Ascending aorta (tissue), 2 donors: ENCODE measurements at regions not wholly inside any gene's neighbourhood (a gene's known extent, or its start where the extent isn't known, plus 50 kb on each side); places are given as distances from the start of the nearest gene placed in this dataset.

Experiments
- DNase-seq, 2 donors: peaks; one replicate each; pipeline ENCODE4 v3.0.0-alpha.2; 2019; ENCODE audit warnings: low spot score in 2 of 2
- H3K27ac ChIP-seq, 2 donors: fragments of 200-600 bp; sonication (generic); one replicate each; pipeline ENCODE4 v1.5.1; 2016 to 2017; ENCODE audit warnings: mild to moderate bottlenecking in 1 of 2
- H3K27me3 ChIP-seq: fragments of 200-600 bp; sonication (generic); one replicate; pipeline ENCODE4 v1.5.1; 2017
- H3K36me3 ChIP-seq, 2 donors: fragments of 200-600 bp; sonication (generic); one replicate each; pipeline ENCODE4 v1.5.1; 2016
- H3K4me1 ChIP-seq, 2 donors: fragments of 200-600 bp; sonication (generic); one replicate each; pipeline ENCODE4 v1.5.1; 2016 to 2017; ENCODE audit warnings: mild to moderate bottlenecking in 1 of 2
- H3K4me3 ChIP-seq, 2 donors: fragments of 200-600 bp; sonication (generic); one replicate each; pipeline ENCODE4 v1.5.1; 2016 to 2017; ENCODE audit warnings: mild to moderate bottlenecking in 1 of 2
- H3K9me3 ChIP-seq, 2 donors: fragments of 200-600 bp; sonication (generic); one replicate each; pipeline ENCODE4 v1.5.1; 2016
- intact Hi-C: fragments of 100-400 bp; cut with DNase I; formaldehyde crosslinking; loops from one replicate; pipeline ENCODE4 v1.15.1; 2023
- TF ChIP-seq, protein P1 (sequence below), 3 experiments: fragments of 200-600 bp in 2 of 3; fragments of 450-650 bp in 1 of 3; sonication (generic) in 2 of 3; IDR thresholded peaks; one replicate each; pipeline ENCODE4 v1.5.1; 2016 to 2019; ENCODE audit warnings: antibody characterized with exemption in 3 of 3, mild to moderate bottlenecking in 1 of 3, moderate library complexity in 1 of 3

GRCh38 chr7:41333511-41333910 lies 369.4 kb downstream of the INHBA start:
- Histone ChIP-seq H3K27ac (no peak overlapping the region), H3K4me3 (no peak overlapping the region), H3K27me3 (no peaks in the 10 kb centered on the region), H3K9me3 (no peaks in the 10 kb centered on the region), H3K36me3 (no peaks in the 10 kb centered on the region), H3K4me1 (no peaks in the 10 kb centered on the region)
- intact Hi-C loops: no loop called here
- TF ChIP-seq, protein P1, sequence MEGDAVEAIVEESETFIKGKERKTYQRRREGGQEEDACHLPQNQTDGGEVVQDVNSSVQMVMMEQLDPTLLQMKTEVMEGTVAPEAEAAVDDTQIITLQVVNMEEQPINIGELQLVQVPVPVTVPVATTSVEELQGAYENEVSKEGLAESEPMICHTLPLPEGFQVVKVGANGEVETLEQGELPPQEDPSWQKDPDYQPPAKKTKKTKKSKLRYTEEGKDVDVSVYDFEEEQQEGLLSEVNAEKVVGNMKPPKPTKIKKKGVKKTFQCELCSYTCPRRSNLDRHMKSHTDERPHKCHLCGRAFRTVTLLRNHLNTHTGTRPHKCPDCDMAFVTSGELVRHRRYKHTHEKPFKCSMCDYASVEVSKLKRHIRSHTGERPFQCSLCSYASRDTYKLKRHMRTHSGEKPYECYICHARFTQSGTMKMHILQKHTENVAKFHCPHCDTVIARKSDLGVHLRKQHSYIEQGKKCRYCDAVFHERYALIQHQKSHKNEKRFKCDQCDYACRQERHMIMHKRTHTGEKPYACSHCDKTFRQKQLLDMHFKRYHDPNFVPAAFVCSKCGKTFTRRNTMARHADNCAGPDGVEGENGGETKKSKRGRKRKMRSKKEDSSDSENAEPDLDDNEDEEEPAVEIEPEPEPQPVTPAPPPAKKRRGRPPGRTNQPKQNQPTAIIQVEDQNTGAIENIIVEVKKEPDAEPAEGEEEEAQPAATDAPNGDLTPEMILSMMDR (IDR thresholded peaks at IDR 0.05): no peak
- no peak for DNase-seq

DNA sequence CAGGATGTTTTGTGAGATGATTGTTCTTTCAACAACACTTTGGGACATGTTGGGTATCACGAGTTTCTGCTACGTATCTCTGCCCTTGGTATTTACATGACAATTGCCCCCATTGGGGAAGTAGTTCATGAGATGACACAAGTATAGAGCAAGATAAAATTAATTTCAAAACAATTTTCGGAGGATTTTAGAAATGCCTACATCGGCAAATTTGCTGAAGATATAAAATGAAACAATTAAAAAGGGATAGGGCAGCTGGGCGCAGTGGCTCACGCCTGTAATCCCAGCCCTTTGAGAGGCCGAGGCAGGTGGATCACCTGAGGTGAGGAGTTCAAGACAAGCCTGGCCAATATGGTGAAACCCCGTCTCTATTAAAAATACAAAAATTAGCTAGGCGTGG lies 371.7 kb downstream of the INHBA start:
- H3K27me3 ChIP-seq: no peaks in the 10 kb centered on the region
- H3K4me3 ChIP-seq: no peak overlapping the region
- TF ChIP-seq, protein P1 (IDR thresholded peaks at IDR 0.05): no peak
- DNase-seq: no peak
- H3K36me3 ChIP-seq: no peaks in the 10 kb centered on the region
- H3K9me3 ChIP-seq: no peaks in the 10 kb centered on the region
- H3K4me1 ChIP-seq: no peaks in the 10 kb centered on the region
- H3K27ac ChIP-seq: no peak overlapping the region
- intact Hi-C loops: no loop called here

- Histone ChIP-seq H3K27me3 (no peaks in the 10 kb centered on the region), H3K36me3 (no peaks in the 10 kb centered on the region), H3K4me1 (no peaks in the 10 kb centered on the region), H3K9me3 (no peaks in the 10 kb centered on the region), H3K4me3 (no peak overlapping the region), H3K27ac (no peak overlapping the region)
- DNase-seq: no peak
- intact Hi-C loops: no loop called here
- TF ChIP-seq, protein P1 (IDR thresholded peaks at IDR 0.05): no peak
Measured at GRCh38 chr7:41328544-41328943, 374.3 kb downstream of the INHBA start.

DNA sequence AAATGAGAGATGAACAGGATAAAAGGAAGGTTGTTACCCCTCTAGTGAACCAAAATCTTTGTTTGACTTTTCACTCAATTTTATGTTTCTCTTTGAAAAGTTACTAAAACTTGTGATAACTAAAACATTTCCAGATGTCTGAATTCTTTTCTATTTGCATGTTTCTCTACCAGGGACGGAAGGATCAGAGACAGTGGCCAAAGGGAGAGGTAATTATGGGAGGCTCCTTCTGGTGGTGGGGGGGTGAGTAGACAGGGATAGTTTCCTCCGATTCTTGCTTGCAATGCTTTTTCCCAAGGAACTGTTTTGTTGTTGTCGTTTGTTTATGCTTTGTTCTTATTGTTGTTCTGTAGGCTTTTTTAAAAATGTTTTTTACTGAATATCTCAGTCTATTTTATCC lies 374.8 kb downstream of the INHBA start:
- Histone ChIP-seq H3K4me1 (no peaks in the 10 kb centered on the region), H3K9me3 (no peaks in the 10 kb centered on the region), H3K36me3 (no peaks in the 10 kb centered on the region), H3K4me3 (no peak overlapping the region), H3K27me3 (no peaks in the 10 kb centered on the region), H3K27ac (no peak overlapping the region)
- no peak for DNase-seq
- TF ChIP-seq, protein P1 (IDR thresholded peaks at IDR 0.05): no peak
- intact Hi-C loops: no loop called here

DNA sequence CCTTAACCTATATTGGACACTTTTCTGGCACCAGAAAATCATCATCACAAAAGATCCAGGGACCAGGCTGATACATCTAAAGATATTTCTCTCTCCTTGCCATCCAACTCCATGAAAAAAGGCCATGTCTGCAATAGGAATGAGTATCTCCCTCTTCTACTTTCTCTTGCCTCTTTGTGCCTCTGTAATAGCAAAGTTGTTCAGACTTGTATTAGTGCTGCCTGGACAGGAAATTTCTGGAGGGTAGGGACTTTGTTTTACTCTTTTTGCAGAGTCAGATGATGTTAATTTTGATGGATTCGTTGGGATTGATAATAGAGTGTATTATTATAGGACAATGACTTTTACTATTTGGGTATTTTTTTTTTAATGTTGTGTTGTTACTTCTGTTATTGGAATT lies 376.3 kb downstream of the INHBA start:
- Histone ChIP-seq H3K27me3 (no peaks in the 10 kb centered on the region), H3K4me1 (no peaks in the 10 kb centered on the region), H3K4me3 (no peak overlapping the region), H3K27ac (no peak overlapping the region), H3K9me3 (no peaks in the 10 kb centered on the region), H3K36me3 (no peaks in the 10 kb centered on the region)
- no peak for DNase-seq
- TF ChIP-seq, protein P1 (IDR thresholded peaks at IDR 0.05): no peak
- intact Hi-C loops: no loop called here

- TF ChIP-seq, protein P1 (IDR thresholded peaks at IDR 0.05): no peak
- no peak overlapping the region for H3K4me3 ChIP-seq
- no peaks in the 10 kb centered on the region for H3K4me1 ChIP-seq
- no peak overlapping the region for H3K27ac ChIP-seq
- no peaks in the 10 kb centered on the region for H3K36me3 ChIP-seq
- no peak for DNase-seq
- no peaks in the 10 kb centered on the region for H3K9me3 ChIP-seq
- intact Hi-C loops: no loop called here
- no peaks in the 10 kb centered on the region for H3K27me3 ChIP-seq
Measured at GRCh38 chr7:41323806-41324205, 379.1 kb downstream of the INHBA start.
